ENCODE measurements at regions not wholly inside any gene's neighbourhood (a gene's known extent, or its start where the extent isn't known, plus 50 kb on each side); places are given as distances from the start of the nearest gene placed in this dataset.

- TF ChIP-seq CTCF (IDR thresholded peaks at IDR 0.05; ENCODE audit: poor library complexity, severe bottlenecking) (no peak), POLR2AphosphoS5 (IDR thresholded peaks at IDR 0.05) (no peak), EP300 (conservative IDR thresholded peaks at IDR 0.05; ENCODE audit: poor library complexity, severe bottlenecking) (no peak), SMC3 (conservative IDR thresholded peaks at IDR 0.05; ENCODE audit: poor library complexity) (no peak), RAD21 (conservative IDR thresholded peaks at IDR 0.05) (no peak)
Measured at GRCh38 chr13:112127564-112128330, 60.8 kb downstream of the SOX1 start.

Measured in neural cell (in vitro differentiated cells).